ENCODE measurements at regions not wholly inside any gene's neighbourhood (a gene's known extent, or its start where the extent isn't known, plus 50 kb on each side); places are given as distances from the start of the nearest gene placed in this dataset.

GRCh38 chr7:136210664-136211063 lies 233.5 kb upstream of the MTPN start:
- no peaks in the 10 kb centered on the region for H3K27me3 ChIP-seq (replicated peaks; ENCODE audit: control insufficient read depth, insufficient read depth, low read length)
- ChIA-PET CTCF (no interaction called here), POLR2A (no interaction called here)
- no peaks in the 10 kb centered on the region for H3K36me3 ChIP-seq (ENCODE audit: control insufficient read depth, insufficient read depth, low read length)
- no TSS peak for BruUV-seq (replicated peaks)
- DNase-seq, result no peak
- Mint-ChIP-seq H3K4me3 (ENCODE audit: unreplicated experiment) (no peak overlapping the region), H3K36me3 (ENCODE audit: insufficient read depth, unreplicated experiment) (no peaks in the 10 kb centered on the region), H3K9me3 (ENCODE audit: unreplicated experiment) (no peaks in the 10 kb centered on the region), H3K27ac (ENCODE audit: unreplicated experiment) (no peak overlapping the region), H3K27me3 (ENCODE audit: insufficient read depth, unreplicated experiment) (peaks cover 2% of the 10 kb centered on the region), H3K4me1 (ENCODE audit: low read depth, unreplicated experiment) (no peaks in the 10 kb centered on the region)
- intact Hi-C loops (cut with micrococcal nuclease; ENCODE audit: unreplicated experiment), result no loop called here
- H3K4me1 ChIP-seq, result no peaks in the 10 kb centered on the region
- no peak for TF ChIP-seq CTCF (IDR thresholded peaks at IDR 0.05; ENCODE audit: insufficient read depth in 1 of 2, low read depth in 1 of 2, low read length in 1 of 2, severe bottlenecking in 1 of 2, unreplicated experiment in 1 of 2)
- H3K9me3 ChIP-seq, result no peaks in the 10 kb centered on the region
- H3K4me3 ChIP-seq (ENCODE audit: low read depth, low read length), result no peak overlapping the region

GRCh38 chr7:136210079-136210478 lies 232.9 kb upstream of the MTPN start:
- POLR2A ChIA-PET, result no interaction called here
- Histone ChIP-seq H3K36me3 (ENCODE audit: control insufficient read depth, insufficient read depth, low read length) (no peaks in the 10 kb centered on the region), H3K27me3 (replicated peaks; ENCODE audit: control insufficient read depth, insufficient read depth, low read length) (no peaks in the 10 kb centered on the region), H3K4me1 (no peaks in the 10 kb centered on the region), H3K9me3 (no peaks in the 10 kb centered on the region), H3K4me3 (ENCODE audit: low read depth, low read length) (no peak overlapping the region)
- H3K4me1 Mint-ChIP-seq (ENCODE audit: low read depth, unreplicated experiment), result no peaks in the 10 kb centered on the region
- no peak for DNase-seq
- CTCF ChIA-PET, result no interaction called here
- H3K27me3 Mint-ChIP-seq (ENCODE audit: insufficient read depth, unreplicated experiment), result peaks cover 2% of the 10 kb centered on the region
- H3K27ac Mint-ChIP-seq (ENCODE audit: unreplicated experiment), result no peak overlapping the region
- H3K36me3 Mint-ChIP-seq (ENCODE audit: insufficient read depth, unreplicated experiment), result no peaks in the 10 kb centered on the region
- H3K9me3 Mint-ChIP-seq (ENCODE audit: unreplicated experiment), result no peaks in the 10 kb centered on the region
- TF ChIP-seq CTCF (IDR thresholded peaks at IDR 0.05; ENCODE audit: insufficient read depth in 1 of 2, low read depth in 1 of 2, low read length in 1 of 2, severe bottlenecking in 1 of 2, unreplicated experiment in 1 of 2), result no peak
- intact Hi-C loops (cut with micrococcal nuclease; ENCODE audit: unreplicated experiment), result no loop called here
- H3K4me3 Mint-ChIP-seq (ENCODE audit: unreplicated experiment), result no peak overlapping the region
- no TSS peak for BruUV-seq (replicated peaks)

DNA sequence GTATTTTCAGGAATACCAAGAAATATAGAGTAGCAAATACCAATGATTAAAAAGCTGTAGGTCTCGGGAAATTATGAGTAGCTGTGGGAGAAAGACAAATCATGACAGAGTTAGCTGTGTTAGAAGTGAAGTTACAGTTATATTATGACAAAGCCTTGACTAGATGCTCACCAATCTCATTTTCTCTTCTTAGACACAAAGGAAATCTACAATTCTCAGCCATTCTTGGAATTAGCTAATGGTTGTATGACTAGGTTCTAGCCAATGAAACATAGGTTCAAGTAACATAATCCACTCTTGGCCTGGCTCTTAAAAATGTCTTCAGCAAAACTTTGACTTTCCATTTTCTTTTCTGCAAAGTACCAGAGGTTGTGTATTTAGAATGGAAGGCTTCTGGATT lies 228.8 kb upstream of the MTPN start:
- Mint-ChIP-seq H3K27me3 (ENCODE audit: insufficient read depth, unreplicated experiment) (peaks cover 2% of the 10 kb centered on the region), H3K36me3 (ENCODE audit: insufficient read depth, unreplicated experiment) (no peaks in the 10 kb centered on the region), H3K27ac (ENCODE audit: unreplicated experiment) (no peak overlapping the region), H3K4me3 (ENCODE audit: unreplicated experiment) (no peak overlapping the region), H3K4me1 (ENCODE audit: low read depth, unreplicated experiment) (no peaks in the 10 kb centered on the region), H3K9me3 (ENCODE audit: unreplicated experiment) (no peaks in the 10 kb centered on the region)
- ChIA-PET POLR2A (no interaction called here), CTCF (no interaction called here)
- Histone ChIP-seq H3K4me1 (no peaks in the 10 kb centered on the region), H3K4me3 (ENCODE audit: low read depth, low read length) (no peak overlapping the region), H3K27me3 (replicated peaks; ENCODE audit: control insufficient read depth, insufficient read depth, low read length) (no peaks in the 10 kb centered on the region), H3K36me3 (ENCODE audit: control insufficient read depth, insufficient read depth, low read length) (no peaks in the 10 kb centered on the region), H3K9me3 (no peaks in the 10 kb centered on the region)
- DNase-seq, result no peak
- intact Hi-C loops (cut with micrococcal nuclease; ENCODE audit: unreplicated experiment), result no loop called here
- no peak for TF ChIP-seq CTCF (IDR thresholded peaks at IDR 0.05; ENCODE audit: insufficient read depth in 1 of 2, low read depth in 1 of 2, low read length in 1 of 2, severe bottlenecking in 1 of 2, unreplicated experiment in 1 of 2)
- BruUV-seq (replicated peaks), result no TSS peak
